Adrenal gland (tissue), 5 donors: ENCODE measurements at regions not wholly inside any gene's neighbourhood (a gene's known extent, or its start where the extent isn't known, plus 50 kb on each side); places are given as distances from the start of the nearest gene placed in this dataset.

Experiments
- CTCF ChIP-seq, 6 experiments: fragments of 450-650 bp in 4 of 6; fragments of 200-600 bp in 2 of 6; sonication (generic) in 1 of 6; IDR thresholded peaks; 1 replicate in 5 of 6; 2 replicates in 1 of 6; pipeline versions ENCODE4 v1.5.1 to v1.8.0; 2016 to 2021; ENCODE audit warnings: antibody characterized with exemption in 6 of 6, mild to moderate bottlenecking in 2 of 6, moderate library complexity in 1 of 6
- POLR2A ChIP-seq, 2 donors: fragments of 450-650 bp; IDR thresholded peaks; one replicate each; pipeline ENCODE4 v1.6.1; 2017; ENCODE audit warnings: antibody characterized with exemption in 2 of 2, mild to moderate bottlenecking in 2 of 2, moderate library complexity in 1 of 2
- donor health status: DM: no; HTN: no; CAD: no.

- TF ChIP-seq CTCF (IDR thresholded peaks at IDR 0.05) (no peak), POLR2A (IDR thresholded peaks at IDR 0.05) (no peak)
Observed at GRCh38 chr9:86660146-86660943, 287.0 kb downstream of the GAS1 start.
